Endothelial cell of umbilical vein (primary cell): ENCODE measurements at regions not wholly inside any gene's neighbourhood (a gene's known extent, or its start where the extent isn't known, plus 50 kb on each side); places are given as distances from the start of the nearest gene placed in this dataset.

ENCODE experiments used
- BruUV-seq: library from RNA; stranded (reverse); fragments of 400-500 nt; replicated peaks from 2 replicates; lab custom pipeline; 2021; lab: Mats Ljungman, UMichigan
- CTCF ChIA-PET: fragments of 300-600, 350-600 bp; sonication (Branson Sonifier 250); formaldehyde crosslinking; loops from one replicate; lab custom pipeline; 2021; ENCODE audit warnings: antibody characterized with exemption, inconsistent platforms; lab: Charles Lee
- POLR2A ChIA-PET: fragments of 300-600, 350-600 bp; sonication (Branson Sonifier 250); formaldehyde crosslinking; loops from one replicate; lab custom pipeline; 2021; ENCODE audit warnings: antibody characterized with exemption, inconsistent platforms; lab: Charles Lee
- DNase-seq: peaks from one replicate; pipeline ENCODE4 v3.0.0-alpha.2; 2011; ENCODE audit warnings: low read depth, low spot score
- FAIRE-seq: peaks from 2 replicates; lab custom pipeline; 2011; peaks lifted over from hg19 to GRCh38; lab: Jason Lieb, UNC
- H2AFZ ChIP-seq: 2 replicates; pipeline ENCODE4 v1.6.0; 2012; ENCODE audit warnings: low read depth, low read length, control low read depth, inconsistent platforms
- H3K27ac ChIP-seq: 2 replicates; pipeline ENCODE4 v1.5.1; 2011; ENCODE audit warnings: low read depth, mild to moderate bottlenecking, control low read depth, low read length, moderate library complexity; ENCODE audit not compliant: insufficient read depth
- H3K27me3 ChIP-seq, 2 experiments: 2 replicates each; pipeline versions ENCODE4 v1.6.0 to v1.6.1; 2011; ENCODE audit warnings: low read length in 2 of 2, mixed read lengths in 1 of 2; ENCODE audit not compliant: control insufficient read depth in 2 of 2, insufficient read depth in 2 of 2
- H3K36me3 ChIP-seq, 2 experiments: 2 replicates in 1 of 2; 3 replicates in 1 of 2; pipeline ENCODE4 v1.5.1; 2011; ENCODE audit warnings: low read length in 2 of 2, mild to moderate bottlenecking in 1 of 2, moderate library complexity in 1 of 2; ENCODE audit not compliant: control insufficient read depth in 2 of 2, insufficient read depth in 2 of 2; ENCODE audit errors: extremely low read depth in 1 of 2
- H3K4me1 ChIP-seq: 3 replicates; pipeline ENCODE4 v1.5.1; 2011; ENCODE audit warnings: mild to moderate bottlenecking, low read length; ENCODE audit not compliant: control insufficient read depth, insufficient read depth; ENCODE audit errors: extremely low read depth
- H3K4me2 ChIP-seq: 2 replicates; pipeline ENCODE4 v1.6.1; 2011; ENCODE audit warnings: low read length, control low read depth, mixed read lengths; ENCODE audit not compliant: insufficient read depth
- H3K4me3 ChIP-seq, 3 experiments: fragments of 200-600 bp in 1 of 3; sonication (generic), shearing (Covaris generic) in 1 of 3; replicated peaks in 1 of 3; 2 replicates each; pipeline ENCODE4 v1.5.1; 2011 to 2016; ENCODE audit warnings: control low read depth in 3 of 3, low read length in 3 of 3, mild to moderate bottlenecking in 2 of 3, inconsistent platforms in 1 of 3, low read depth in 1 of 3, moderate library complexity in 1 of 3; ENCODE audit not compliant: insufficient read depth in 1 of 3
- H3K79me2 ChIP-seq: 2 replicates; pipeline ENCODE4 v1.6.0; 2012; ENCODE audit warnings: low read length, inconsistent platforms; ENCODE audit not compliant: control insufficient read depth, insufficient read depth
- H3K9ac ChIP-seq: replicated peaks from 2 replicates; pipeline ENCODE3; 2011; ENCODE audit warnings: low read length, control low read depth; ENCODE audit not compliant: insufficient read depth; ENCODE audit errors: extremely low read depth
- H3K9me1 ChIP-seq: replicated peaks from 3 replicates; pipeline ENCODE4 v1.6.0; 2011; ENCODE audit warnings: mild to moderate bottlenecking, low read length; ENCODE audit not compliant: control insufficient read depth, insufficient read depth; ENCODE audit errors: extremely low read depth
- H3K9me3 ChIP-seq: replicated peaks from 2 replicates; pipeline ENCODE4 v1.5.1; 2012; ENCODE audit warnings: low read length, inconsistent platforms; ENCODE audit not compliant: control insufficient read depth, insufficient read depth
- H4K20me1 ChIP-seq: replicated peaks from 2 replicates; pipeline ENCODE3; 2011; ENCODE audit warnings: mild to moderate bottlenecking, low read length; ENCODE audit not compliant: control insufficient read depth, insufficient read depth; ENCODE audit errors: extremely low read depth
- EZH2 ChIP-seq: IDR thresholded peaks from 2 replicates; pipeline ENCODE4 v1.6.1; 2012; ENCODE audit warnings: borderline replicate concordance, low read depth, mild to moderate bottlenecking, moderate library complexity, low read length, inconsistent platforms; ENCODE audit not compliant: severe bottlenecking
- FOS ChIP-seq: IDR thresholded peaks from 2 replicates; pipeline ENCODE4 v1.6.1; 2011; ENCODE audit warnings: mild to moderate bottlenecking, low read length, moderate library complexity, borderline replicate concordance; ENCODE audit not compliant: insufficient read depth
- GATA2 ChIP-seq: IDR thresholded peaks from 2 replicates; pipeline ENCODE4 v1.7.0; 2011; ENCODE audit warnings: low read depth, mild to moderate bottlenecking, moderate library complexity, mixed read lengths, low read length; ENCODE audit not compliant: insufficient read length, insufficient read depth
- JUN ChIP-seq: IDR thresholded peaks from 2 replicates; pipeline ENCODE4 v1.6.1; 2011; ENCODE audit warnings: borderline replicate concordance, low read depth; ENCODE audit not compliant: insufficient read length, insufficient read depth
- MYC ChIP-seq: IDR thresholded peaks from one replicate; pipeline ENCODE4 v1.6.1; 2011; ENCODE audit warnings: mild to moderate bottlenecking, low read depth, low read length
- POLR2A ChIP-seq: IDR thresholded peaks from 2 replicates; pipeline ENCODE4 v1.6.1; 2012; ENCODE audit warnings: low read depth, mild to moderate bottlenecking, control low read depth, low read length
- POLR2AphosphoS5 ChIP-seq: IDR thresholded peaks from 2 replicates; pipeline ENCODE4 v1.6.1; 2012; ENCODE audit warnings: low read depth, mild to moderate bottlenecking, control low read depth, low read length, moderate library complexity; ENCODE audit not compliant: insufficient read depth
- dilution Hi-C: fragments of 300-500 bp; cut with MboI; formaldehyde crosslinking; loops from one replicate; pipeline ENCODE4 v1.15.0; 2019; ENCODE audit warnings: low sequenced_read_pairs; ENCODE audit not compliant: extremely low pct_ligation_motif_present
- intact Hi-C: fragments of 100-400 bp; cut with micrococcal nuclease; formaldehyde crosslinking; loops from one replicate; pipeline ENCODE4 v1.10.0; 2022
- TF ChIP-seq, protein P1 (sequence below): IDR thresholded peaks from 2 replicates; pipeline ENCODE4 v1.6.1; 2011; ENCODE audit not compliant: insufficient read depth, insufficient read length
- TF ChIP-seq, protein P2 (sequence below), 2 donors: IDR thresholded peaks; 1 replicate in 1 of 2; 2 replicates in 1 of 2; pipeline ENCODE4 v1.5.1; 2011; ENCODE audit warnings: low read length in 2 of 2, mild to moderate bottlenecking in 2 of 2, moderate library complexity in 2 of 2, control low read depth in 1 of 2, inconsistent platforms in 1 of 2, low read depth in 1 of 2; ENCODE audit not compliant: insufficient read depth in 1 of 2; ENCODE audit errors: extremely low read depth in 1 of 2

DNA sequence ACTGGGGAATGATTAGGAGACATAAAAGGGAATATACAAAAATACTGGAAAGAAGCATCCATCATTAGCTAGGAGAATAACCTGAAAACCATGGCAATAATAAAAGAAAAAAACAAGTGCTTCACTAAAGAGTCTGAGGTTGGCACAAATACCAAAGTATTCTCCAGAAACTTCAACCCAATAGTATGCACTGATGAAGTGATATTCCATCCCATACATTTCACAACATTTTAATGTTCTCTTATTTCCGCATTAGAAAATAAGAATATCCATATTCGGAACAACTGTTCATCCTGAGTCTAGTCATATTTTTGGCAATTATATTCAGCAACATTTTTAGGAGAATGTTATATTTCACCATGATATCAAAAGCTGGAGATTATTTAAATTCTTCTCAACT is 116.2 kb downstream of the POSTN start:
- intact Hi-C loops (no loop called here), dilution Hi-C loops (no loop called here)
- Histone ChIP-seq H3K9me1 (no peaks in the 10 kb centered on the region), H3K9ac (no peak overlapping the region), H3K9me3 (no peaks in the 10 kb centered on the region), H3K4me2 (no peak overlapping the region), H4K20me1 (no peaks in the 10 kb centered on the region), H3K27me3 (no peaks in the 10 kb centered on the region), H3K27ac (no peak overlapping the region), H2AFZ (no peak overlapping the region), H3K36me3 (no peaks in the 10 kb centered on the region), H3K4me1 (no peaks in the 10 kb centered on the region), H3K79me2 (no peaks in the 10 kb centered on the region), H3K4me3 (no peak overlapping the region)
- POLR2A ChIA-PET: no interaction called here
- DNase-seq: no peak
- CTCF ChIA-PET: interaction anchor here (1.1 kb wide), 1 partner anchor 10 kb away, joined by 3 read pairs; no protein-coding TSS in a partner anchor
- FAIRE-seq: no peak
- BruUV-seq: no TSS peak
- no peak for TF ChIP-seq JUN
- no peak for TF ChIP-seq POLR2AphosphoS5
- no peak for TF ChIP-seq EZH2
- no peak for TF ChIP-seq MYC

DNA sequence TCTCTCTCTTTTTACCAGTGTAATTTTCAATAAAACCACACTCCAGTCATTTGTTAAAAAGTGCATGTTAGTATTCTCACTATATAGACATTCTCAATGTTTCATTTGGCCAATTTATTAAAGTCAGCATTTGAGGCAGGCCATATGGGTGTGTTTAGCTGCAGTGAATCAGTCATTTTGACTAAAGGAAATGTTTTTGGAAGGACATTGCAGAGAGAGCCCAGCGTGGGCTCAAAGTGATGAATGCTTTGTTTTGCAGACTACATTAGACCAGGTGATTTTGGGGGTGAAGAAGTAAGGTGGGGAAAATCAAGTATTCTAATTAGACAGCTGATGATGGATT is 116.7 kb downstream of the POSTN start:
- DNase-seq (no peak), FAIRE-seq (no peak)
- no peaks in the 10 kb centered on the region for H3K27me3 ChIP-seq
- H3K36me3 ChIP-seq: no peaks in the 10 kb centered on the region
- no peak overlapping the region for H2AFZ ChIP-seq
- H3K4me1 ChIP-seq: no peaks in the 10 kb centered on the region
- POLR2A ChIA-PET: no interaction called here
- intact Hi-C loops (no loop called here), dilution Hi-C loops (no loop called here)
- H4K20me1 ChIP-seq: no peaks in the 10 kb centered on the region
- no peak overlapping the region for H3K4me3 ChIP-seq
- H3K9ac ChIP-seq: no peak overlapping the region
- no peaks in the 10 kb centered on the region for H3K9me1 ChIP-seq
- TF ChIP-seq POLR2AphosphoS5 (no peak), MYC (no peak), GATA2 (no peak), JUN (no peak), POLR2A (no peak), EZH2 (no peak), FOS (no peak)
- TF ChIP-seq, protein P1, sequence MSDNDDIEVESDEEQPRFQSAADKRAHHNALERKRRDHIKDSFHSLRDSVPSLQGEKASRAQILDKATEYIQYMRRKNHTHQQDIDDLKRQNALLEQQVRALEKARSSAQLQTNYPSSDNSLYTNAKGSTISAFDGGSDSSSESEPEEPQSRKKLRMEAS: no peak
- TF ChIP-seq, protein P2, sequence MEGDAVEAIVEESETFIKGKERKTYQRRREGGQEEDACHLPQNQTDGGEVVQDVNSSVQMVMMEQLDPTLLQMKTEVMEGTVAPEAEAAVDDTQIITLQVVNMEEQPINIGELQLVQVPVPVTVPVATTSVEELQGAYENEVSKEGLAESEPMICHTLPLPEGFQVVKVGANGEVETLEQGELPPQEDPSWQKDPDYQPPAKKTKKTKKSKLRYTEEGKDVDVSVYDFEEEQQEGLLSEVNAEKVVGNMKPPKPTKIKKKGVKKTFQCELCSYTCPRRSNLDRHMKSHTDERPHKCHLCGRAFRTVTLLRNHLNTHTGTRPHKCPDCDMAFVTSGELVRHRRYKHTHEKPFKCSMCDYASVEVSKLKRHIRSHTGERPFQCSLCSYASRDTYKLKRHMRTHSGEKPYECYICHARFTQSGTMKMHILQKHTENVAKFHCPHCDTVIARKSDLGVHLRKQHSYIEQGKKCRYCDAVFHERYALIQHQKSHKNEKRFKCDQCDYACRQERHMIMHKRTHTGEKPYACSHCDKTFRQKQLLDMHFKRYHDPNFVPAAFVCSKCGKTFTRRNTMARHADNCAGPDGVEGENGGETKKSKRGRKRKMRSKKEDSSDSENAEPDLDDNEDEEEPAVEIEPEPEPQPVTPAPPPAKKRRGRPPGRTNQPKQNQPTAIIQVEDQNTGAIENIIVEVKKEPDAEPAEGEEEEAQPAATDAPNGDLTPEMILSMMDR (IDR thresholded peaks at IDR 0.05; ENCODE audit: extremely low read depth in 1 of 2, insufficient read depth in 1 of 2, low read depth in 1 of 2, low read length in 2 of 2): no peak
- H3K27ac ChIP-seq: no peak overlapping the region
- no peaks in the 10 kb centered on the region for H3K9me3 ChIP-seq
- no TSS peak for BruUV-seq
- H3K4me2 ChIP-seq: no peak overlapping the region
- H3K79me2 ChIP-seq: no peaks in the 10 kb centered on the region
- CTCF ChIA-PET: interaction anchor here (1.1 kb wide), 1 partner anchor 10 kb away, joined by 3 read pairs; no protein-coding TSS in a partner anchor
